T-helper 9 cell (primary cell): ENCODE measurements at regions not wholly inside any gene's neighbourhood (a gene's known extent, or its start where the extent isn't known, plus 50 kb on each side); places are given as distances from the start of the nearest gene placed in this dataset.
A peak's percentile ranks its signal among the peaks of the same experiment; 100 is the strongest.
"Not testable (repeated sequence)": the region's sequence is repeated elsewhere in the genome, so short reads cannot be mapped to it uniquely, and the experiment has no call there.

Experiments
- DNase-seq: peaks from one replicate; pipeline ENCODE4 v3.0.0-alpha.2; 2020

GRCh38 chrX:43238461-43238945 is 417.6 kb upstream of the MAOA start:
- DNase-seq = no peak

- DNase-seq = no peak
These were observed 416.7 kb upstream of the MAOA start for GRCh38 chrX:43239356-43239755.

GRCh38 chrX:43255596-43255995 is 400.5 kb upstream of the MAOA start:
- no peak for DNase-seq

GRCh38 chrX:43266487-43266886 is 389.6 kb upstream of the MAOA start:
- no peak for DNase-seq

GRCh38 chrX:43267652-43268051 is 388.4 kb upstream of the MAOA start:
- DNase-seq = no peak

GRCh38 chrX:43269201-43269600 is 386.9 kb upstream of the MAOA start:
- DNase-seq = no peak

- no peak for DNase-seq
These were observed 378.2 kb upstream of the MAOA start for GRCh38 chrX:43277879-43278278.

- DNase-seq = no peak
These were observed 377.7 kb upstream of the MAOA start for GRCh38 chrX:43278440-43278839.

- DNase-seq = no peak
These were observed 376.7 kb upstream of the MAOA start for GRCh38 chrX:43279341-43279808.

GRCh38 chrX:43283187-43283586 is 372.9 kb upstream of the MAOA start:
- no peak for DNase-seq

- DNase-seq = not testable (repeated sequence)
These were observed 344.5 kb upstream of the MAOA start for GRCh38 chrX:43311625-43312024.

GRCh38 chrX:43313035-43313434 is 343.1 kb upstream of the MAOA start:
- DNase-seq = no peak

- DNase-seq = no peak
These were observed 341.6 kb upstream of the MAOA start for GRCh38 chrX:43314525-43314924.

GRCh38 chrX:43315622-43316021 is 340.5 kb upstream of the MAOA start:
- DNase-seq = no peak

- DNase-seq = no peak
These were observed 340.0 kb upstream of the MAOA start for GRCh38 chrX:43316146-43316545.

- no peak for DNase-seq
These were observed 338.7 kb upstream of the MAOA start for GRCh38 chrX:43317378-43317777.

GRCh38 chrX:43328358-43328946 is 327.6 kb upstream of the MAOA start:
- no peak for DNase-seq

- no peak for DNase-seq
These were observed 322.6 kb upstream of the MAOA start for GRCh38 chrX:43333543-43333942.

GRCh38 chrX:43345166-43345565 is 310.9 kb upstream of the MAOA start:
- no peak for DNase-seq

GRCh38 chrX:43349363-43349762 is 306.7 kb upstream of the MAOA start:
- peak; percentile 19 for DNase-seq

- no peak for DNase-seq
These were observed 305.2 kb upstream of the MAOA start for GRCh38 chrX:43350935-43351334.

GRCh38 chrX:43357741-43358140 is 298.4 kb upstream of the MAOA start:
- no peak for DNase-seq

- no peak for DNase-seq
These were observed 283.1 kb upstream of the MAOA start for GRCh38 chrX:43373032-43373431.

- no peak for DNase-seq
These were observed 281.0 kb upstream of the MAOA start for GRCh38 chrX:43375136-43375535.

GRCh38 chrX:43380704-43381103 is 275.4 kb upstream of the MAOA start:
- no peak for DNase-seq
